Chondrocyte (in vitro differentiated cells): ENCODE measurements at regions not wholly inside any gene's neighbourhood (a gene's known extent, or its start where the extent isn't known, plus 50 kb on each side); places are given as distances from the start of the nearest gene placed in this dataset.
"Not testable (repeated sequence)": the region's sequence is repeated elsewhere in the genome, so short reads cannot be mapped to it uniquely, and the experiment has no call there.

ENCODE experiments used
- DNase-seq: peaks from one replicate; pipeline ENCODE4 v3.0.0; 2021; ENCODE audit warnings: mixed read lengths, low spot score
- H3K27ac Mint-ChIP-seq: one replicate; pipeline ENCODE4 v1.8.0; 2021; ENCODE audit warnings: mild to moderate bottlenecking, moderate library complexity, mixed read lengths; ENCODE audit not compliant: unreplicated experiment
- H3K27me3 Mint-ChIP-seq: 2 replicates; pipeline ENCODE4 v1.8.0; 2021; ENCODE audit warnings: low read depth, mixed read lengths
- H3K36me3 Mint-ChIP-seq: 2 replicates; pipeline ENCODE4 v1.8.0; 2021; ENCODE audit warnings: low read depth, mixed read lengths
- H3K4me1 Mint-ChIP-seq: 2 replicates; pipeline ENCODE4 v1.8.0; 2021; ENCODE audit warnings: low read depth, mild to moderate bottlenecking, mixed read lengths
- H3K4me3 Mint-ChIP-seq: one replicate; pipeline ENCODE4 v1.8.0; 2021; ENCODE audit warnings: mild to moderate bottlenecking, moderate library complexity, mixed read lengths; ENCODE audit not compliant: unreplicated experiment
- H3K9me3 Mint-ChIP-seq: 2 replicates; pipeline ENCODE4 v1.8.0; 2021; ENCODE audit warnings: low read depth, mixed read lengths
- CTCF ChIP-seq: fragments of 200-600 bp; sonication (generic); IDR thresholded peaks from 2 replicates; pipeline ENCODE4 v1.5.0; 2021; ENCODE audit warnings: antibody characterized with exemption, mild to moderate bottlenecking, moderate library complexity

DNA sequence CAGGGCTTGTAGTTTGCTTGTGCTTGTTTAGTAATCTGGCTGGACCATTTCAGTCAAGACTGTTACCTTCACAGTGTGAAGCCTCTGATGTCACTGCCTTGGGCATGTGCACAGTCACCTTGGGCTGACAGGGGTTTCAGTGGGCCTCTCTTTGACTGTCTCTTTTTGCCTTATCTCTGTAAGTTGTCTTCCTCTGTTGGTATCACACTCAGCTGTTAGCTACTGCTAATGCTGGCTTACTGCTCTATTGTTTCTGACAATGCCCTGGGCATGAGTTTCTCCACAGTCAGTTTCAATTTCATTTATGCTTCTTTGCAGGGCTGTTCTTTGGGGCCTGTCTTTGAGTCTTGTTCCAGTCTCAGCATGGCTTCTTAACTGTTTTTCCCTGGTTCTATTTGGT lies 201.9 kb upstream of the SHH start:
- Mint-ChIP-seq H3K27ac (no peak overlapping the region), H3K4me1 (no peaks in the 10 kb centered on the region), H3K36me3 (no peaks in the 10 kb centered on the region), H3K9me3 (peaks cover 28% of the 10 kb centered on the region), H3K27me3 (peaks cover 1% of the 10 kb centered on the region), H3K4me3 (no peak overlapping the region)
- no peak for TF ChIP-seq CTCF
- DNase-seq: no peak

- H3K27me3 Mint-ChIP-seq: peaks cover 4% of the 10 kb centered on the region
- H3K27ac Mint-ChIP-seq: no peak overlapping the region
- H3K4me3 Mint-ChIP-seq: no peak overlapping the region
- no peaks in the 10 kb centered on the region for H3K4me1 Mint-ChIP-seq
- no peak for TF ChIP-seq CTCF
- no peak for DNase-seq
- no peaks in the 10 kb centered on the region for H3K36me3 Mint-ChIP-seq
- H3K9me3 Mint-ChIP-seq: peaks cover 38% of the 10 kb centered on the region
Measured at GRCh38 chr7:156012412-156012811, 200.1 kb upstream of the SHH start.

DNA sequence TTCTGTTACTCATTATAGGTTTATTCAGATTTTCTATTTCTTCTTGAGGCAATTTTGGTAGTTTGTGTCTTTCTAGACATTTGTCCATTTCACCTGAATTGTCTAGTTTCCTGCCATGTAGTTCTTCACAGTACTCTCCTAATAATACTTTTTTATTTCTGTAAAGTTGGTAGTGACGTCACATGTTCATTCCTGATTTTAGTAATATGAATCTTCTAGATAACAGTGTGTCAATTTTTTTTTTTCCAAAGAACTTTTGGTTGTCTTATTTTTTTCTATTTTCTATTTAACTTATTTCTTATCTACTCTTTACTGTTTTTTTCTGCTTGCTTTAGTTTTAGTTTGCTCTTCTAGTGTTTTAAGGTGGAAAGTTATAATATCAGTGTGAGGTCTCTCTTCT lies 197.3 kb upstream of the SHH start:
- no peak for TF ChIP-seq CTCF
- DNase-seq: no peak
- no peak overlapping the region for H3K4me3 Mint-ChIP-seq
- peaks cover 43% of the 10 kb centered on the region for H3K9me3 Mint-ChIP-seq
- no peaks in the 10 kb centered on the region for H3K4me1 Mint-ChIP-seq
- no peaks in the 10 kb centered on the region for H3K36me3 Mint-ChIP-seq
- peaks cover 4% of the 10 kb centered on the region for H3K27me3 Mint-ChIP-seq
- no peak overlapping the region for H3K27ac Mint-ChIP-seq

DNA sequence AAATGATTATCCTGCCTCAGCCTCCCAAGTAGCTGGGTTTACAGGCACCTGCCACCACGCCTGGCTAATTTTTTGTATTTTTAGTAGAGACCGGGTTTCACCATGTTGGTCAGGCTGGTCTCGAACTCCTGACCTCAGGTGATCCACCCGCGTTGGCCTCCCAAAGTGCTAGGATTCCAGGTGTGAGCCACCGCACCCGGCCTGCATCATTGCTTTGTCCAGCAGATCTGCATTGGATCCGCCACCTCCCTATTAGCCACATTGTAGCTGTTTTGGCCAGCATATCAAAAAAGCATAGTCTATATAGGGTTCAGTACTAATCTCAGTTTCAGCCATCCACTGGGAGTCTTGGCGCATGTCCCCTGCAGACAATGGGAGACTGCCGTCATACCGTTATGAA lies 194.6 kb upstream of the SHH start:
- H3K27ac Mint-ChIP-seq, DNase-seq, H3K27me3 Mint-ChIP-seq, H3K4me1 Mint-ChIP-seq, H3K4me3 Mint-ChIP-seq, H3K36me3 Mint-ChIP-seq: not testable (repeated sequence)
- peaks cover 32% of the 10 kb centered on the region for H3K9me3 Mint-ChIP-seq

- TF ChIP-seq CTCF: no peak
- Mint-ChIP-seq H3K4me3 (no peak overlapping the region), H3K4me1 (no peaks in the 10 kb centered on the region), H3K27me3 (peaks cover 9% of the 10 kb centered on the region), H3K9me3 (peaks cover 32% of the 10 kb centered on the region), H3K27ac (no peak overlapping the region), H3K36me3 (no peaks in the 10 kb centered on the region)
- DNase-seq: no peak
Measured at GRCh38 chr7:156006024-156006423, 193.8 kb upstream of the SHH start.

- no peak overlapping the region for H3K4me3 Mint-ChIP-seq
- H3K4me1 Mint-ChIP-seq: no peaks in the 10 kb centered on the region
- TF ChIP-seq CTCF: no peak
- H3K27me3 Mint-ChIP-seq: peaks cover 11% of the 10 kb centered on the region
- peaks cover 28% of the 10 kb centered on the region for H3K9me3 Mint-ChIP-seq
- no peaks in the 10 kb centered on the region for H3K36me3 Mint-ChIP-seq
- no peak for DNase-seq
- no peak overlapping the region for H3K27ac Mint-ChIP-seq
Measured at GRCh38 chr7:156005202-156005691, 193.0 kb upstream of the SHH start.
